ENCODE measurements at regions not wholly inside any gene's neighbourhood (a gene's known extent, or its start where the extent isn't known, plus 50 kb on each side); places are given as distances from the start of the nearest gene placed in this dataset.

DNA sequence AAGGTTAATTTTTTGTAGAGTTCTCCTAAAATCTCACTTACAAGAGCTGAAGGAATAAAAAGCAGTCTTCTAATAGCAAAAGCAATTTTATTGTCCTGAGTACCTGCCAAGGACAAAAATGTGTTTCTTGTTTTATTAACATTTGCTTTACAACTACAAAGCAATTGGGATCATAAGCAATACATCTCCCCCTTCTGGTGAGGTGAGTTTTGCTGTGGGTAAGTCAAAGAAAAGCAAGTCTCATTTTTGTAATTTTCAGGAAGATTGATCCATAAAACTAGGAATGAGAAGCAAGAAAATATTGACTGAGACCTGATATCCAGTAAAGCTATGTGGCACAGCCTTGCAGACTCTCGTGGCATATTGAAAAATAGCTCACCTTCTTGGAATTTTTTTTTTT lies 2162.7 kb downstream of the NCAM2 start:
- TF ChIP-seq, protein P1, sequence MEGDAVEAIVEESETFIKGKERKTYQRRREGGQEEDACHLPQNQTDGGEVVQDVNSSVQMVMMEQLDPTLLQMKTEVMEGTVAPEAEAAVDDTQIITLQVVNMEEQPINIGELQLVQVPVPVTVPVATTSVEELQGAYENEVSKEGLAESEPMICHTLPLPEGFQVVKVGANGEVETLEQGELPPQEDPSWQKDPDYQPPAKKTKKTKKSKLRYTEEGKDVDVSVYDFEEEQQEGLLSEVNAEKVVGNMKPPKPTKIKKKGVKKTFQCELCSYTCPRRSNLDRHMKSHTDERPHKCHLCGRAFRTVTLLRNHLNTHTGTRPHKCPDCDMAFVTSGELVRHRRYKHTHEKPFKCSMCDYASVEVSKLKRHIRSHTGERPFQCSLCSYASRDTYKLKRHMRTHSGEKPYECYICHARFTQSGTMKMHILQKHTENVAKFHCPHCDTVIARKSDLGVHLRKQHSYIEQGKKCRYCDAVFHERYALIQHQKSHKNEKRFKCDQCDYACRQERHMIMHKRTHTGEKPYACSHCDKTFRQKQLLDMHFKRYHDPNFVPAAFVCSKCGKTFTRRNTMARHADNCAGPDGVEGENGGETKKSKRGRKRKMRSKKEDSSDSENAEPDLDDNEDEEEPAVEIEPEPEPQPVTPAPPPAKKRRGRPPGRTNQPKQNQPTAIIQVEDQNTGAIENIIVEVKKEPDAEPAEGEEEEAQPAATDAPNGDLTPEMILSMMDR (conservative IDR thresholded peaks at IDR 0.05; ENCODE audit: low read depth, low read length), result peak; percentile 21
- DNase-seq (ENCODE audit: low read depth), result peak; percentile 5
- no peak overlapping the region for H3K4me3 ChIP-seq (ENCODE audit: low read depth, low read length)

DNA sequence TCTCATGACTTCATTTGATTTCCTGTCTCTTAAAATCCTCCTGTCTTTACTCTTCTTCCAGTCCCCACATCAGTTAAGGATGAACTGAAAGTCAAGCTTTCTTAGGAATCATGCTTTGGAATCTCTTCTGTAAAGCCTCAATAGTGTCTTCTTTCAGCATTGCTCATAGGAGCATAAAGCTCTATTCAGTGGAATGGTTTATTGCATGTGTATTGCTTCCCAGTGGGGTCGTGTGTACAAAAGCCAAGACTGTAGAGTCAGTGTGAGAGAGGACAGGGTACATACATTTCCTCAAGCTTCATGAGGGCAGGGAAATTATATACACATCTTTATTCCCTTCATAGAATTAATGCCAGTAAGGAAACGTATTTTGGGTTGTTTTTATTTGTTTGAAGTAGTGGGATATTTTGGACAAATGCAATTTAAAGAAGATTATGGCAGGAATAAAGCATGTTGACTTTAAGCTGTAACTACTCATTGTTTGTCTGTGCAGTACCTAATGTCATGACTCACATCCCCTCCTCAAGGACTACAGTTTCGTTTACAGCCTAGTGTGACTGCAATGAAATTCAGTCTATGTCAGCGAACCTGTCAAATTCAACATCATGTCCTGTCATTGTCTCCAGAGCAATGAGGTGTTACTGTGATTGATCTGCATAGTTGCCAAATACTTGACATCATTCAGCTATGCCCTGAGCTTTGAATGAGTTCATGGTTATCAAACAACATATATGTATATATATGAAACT lies 2164.2 kb downstream of the NCAM2 start:
- no peak overlapping the region for H3K4me3 ChIP-seq (ENCODE audit: low read depth, low read length)
- DNase-seq (ENCODE audit: low read depth), result peak; percentile 3
- TF ChIP-seq, protein P1 (conservative IDR thresholded peaks at IDR 0.05; ENCODE audit: low read depth, low read length), result no peak
